Fibroblast of villous mesenchyme (primary cell): ENCODE measurements at regions not wholly inside any gene's neighbourhood (a gene's known extent, or its start where the extent isn't known, plus 50 kb on each side); places are given as distances from the start of the nearest gene placed in this dataset.

Experiments
- DNase-seq: peaks from one replicate; pipeline ENCODE4 v3.0.0-alpha.2; 2010; ENCODE audit warnings: low read depth
- H3K4me3 ChIP-seq: 2 replicates; pipeline ENCODE4 v1.5.1; 2011; ENCODE audit warnings: low read depth, mild to moderate bottlenecking, low read length
- CTCF ChIP-seq: IDR thresholded peaks from 2 replicates; pipeline ENCODE4 v1.5.1; 2012; ENCODE audit warnings: low read depth, mild to moderate bottlenecking, low read length; ENCODE audit not compliant: insufficient read depth

GRCh38 chr2:240328526-240328925 lies 106.9 kb upstream of the GPC1 start:
- no peak for TF ChIP-seq CTCF
- no peak overlapping the region for H3K4me3 ChIP-seq
- no peak for DNase-seq

DNA sequence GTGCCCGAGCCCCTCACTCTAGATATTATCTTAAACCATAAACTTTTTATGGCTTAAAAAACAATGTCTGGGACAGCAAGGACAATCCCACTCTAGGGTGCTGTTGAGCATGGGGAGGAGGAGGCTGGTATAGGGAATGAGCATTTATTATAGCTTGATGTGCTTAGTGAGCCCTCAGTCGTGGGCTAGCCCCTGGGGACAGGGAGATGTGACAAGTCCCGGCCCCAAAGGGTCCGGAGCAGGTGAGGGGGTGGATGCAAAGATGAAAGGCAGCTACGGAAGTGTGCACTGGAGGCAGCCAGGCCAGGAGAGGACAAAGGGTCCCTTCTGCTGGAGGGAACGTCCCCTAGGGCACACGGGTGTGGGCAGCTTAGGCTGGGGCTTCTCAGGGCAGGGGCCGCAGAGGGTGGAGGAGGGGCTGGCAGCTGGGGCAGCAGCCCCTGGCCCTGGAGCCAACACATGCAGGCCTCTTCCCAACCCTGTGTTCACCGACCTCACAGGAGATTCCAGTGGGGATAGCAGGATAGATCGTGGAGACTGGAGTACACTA lies 106.3 kb upstream of the GPC1 start:
- TF ChIP-seq CTCF: no peak
- DNase-seq: no peak
- no peak overlapping the region for H3K4me3 ChIP-seq

- H3K4me3 ChIP-seq: no peak overlapping the region
- no peak for TF ChIP-seq CTCF
- no peak for DNase-seq
Measured at GRCh38 chr2:240329778-240330177, 105.7 kb upstream of the GPC1 start.

- TF ChIP-seq CTCF: no peak
- H3K4me3 ChIP-seq: no peak overlapping the region
- DNase-seq: no peak
Measured at GRCh38 chr2:240333985-240334384, 101.5 kb upstream of the GPC1 start.

- no peak for DNase-seq
- TF ChIP-seq CTCF: no peak
- H3K4me3 ChIP-seq: no peak overlapping the region
Measured at GRCh38 chr2:240335061-240335460, 100.4 kb upstream of the GPC1 start.

DNA sequence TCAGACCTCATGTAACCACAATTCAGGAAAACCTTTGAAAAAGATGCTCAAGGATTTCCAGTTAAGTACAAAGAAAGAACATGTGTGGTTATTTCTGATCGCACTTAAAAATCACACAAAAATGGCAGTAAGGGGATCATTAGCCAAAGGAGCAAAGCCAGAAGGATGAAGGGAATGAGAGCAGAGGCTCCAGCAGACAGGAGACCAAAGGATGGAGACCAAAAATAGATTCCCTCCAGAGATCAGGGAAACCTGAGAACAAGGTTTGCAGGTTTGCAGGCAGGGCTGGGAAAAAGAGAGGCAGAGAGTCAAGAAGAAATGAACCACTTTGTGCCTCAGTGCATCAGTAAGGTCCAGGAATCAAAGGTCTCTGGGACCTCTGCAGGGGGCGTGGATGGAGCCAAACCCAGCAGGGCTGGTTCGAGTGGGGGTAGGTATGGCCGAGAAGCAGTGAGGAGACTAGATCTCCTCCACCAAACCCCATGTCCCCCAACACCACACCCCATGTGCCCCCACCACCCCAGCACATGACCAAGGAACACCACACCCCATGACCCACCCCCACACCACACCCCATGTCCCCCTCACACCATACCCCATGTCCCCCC lies 98.5 kb upstream of the GPC1 start:
- no peak overlapping the region for H3K4me3 ChIP-seq
- no peak for TF ChIP-seq CTCF
- DNase-seq: no peak

DNA sequence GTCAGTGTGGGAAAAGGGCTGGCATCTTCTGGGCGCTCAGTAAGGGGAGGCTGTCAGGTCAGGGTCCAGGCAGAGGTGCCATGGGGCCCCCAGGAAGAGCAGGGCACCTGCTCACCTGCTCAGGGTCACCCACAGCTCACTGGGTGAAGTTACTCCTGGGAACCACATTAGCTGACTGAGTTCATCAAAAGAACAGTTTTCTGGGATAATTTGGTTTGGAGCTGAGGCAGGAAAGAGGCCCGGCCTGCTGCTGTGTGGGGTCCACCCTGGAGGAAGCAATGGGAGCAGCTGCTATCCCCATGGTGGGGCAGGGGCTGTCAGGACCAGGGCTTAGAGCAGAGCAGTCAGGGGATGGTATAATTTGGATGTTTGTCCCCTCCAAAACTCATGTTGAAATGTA lies 97.2 kb upstream of the GPC1 start:
- H3K4me3 ChIP-seq: no peak overlapping the region
- no peak for TF ChIP-seq CTCF
- DNase-seq: no peak
